HG03066 (cell line): ENCODE measurements at regions not wholly inside any gene's neighbourhood (a gene's known extent, or its start where the extent isn't known, plus 50 kb on each side); places are given as distances from the start of the nearest gene placed in this dataset.
A peak's percentile ranks its signal among the peaks of the same experiment; 100 is the strongest.

Experiments
- ATAC-seq: cut with Tn5 transposase; IDR thresholded peaks from one replicate; pipeline ENCODE4 v1.9.1; 2021; ENCODE audit warnings: low read depth; ENCODE audit not compliant: unreplicated experiment

DNA sequence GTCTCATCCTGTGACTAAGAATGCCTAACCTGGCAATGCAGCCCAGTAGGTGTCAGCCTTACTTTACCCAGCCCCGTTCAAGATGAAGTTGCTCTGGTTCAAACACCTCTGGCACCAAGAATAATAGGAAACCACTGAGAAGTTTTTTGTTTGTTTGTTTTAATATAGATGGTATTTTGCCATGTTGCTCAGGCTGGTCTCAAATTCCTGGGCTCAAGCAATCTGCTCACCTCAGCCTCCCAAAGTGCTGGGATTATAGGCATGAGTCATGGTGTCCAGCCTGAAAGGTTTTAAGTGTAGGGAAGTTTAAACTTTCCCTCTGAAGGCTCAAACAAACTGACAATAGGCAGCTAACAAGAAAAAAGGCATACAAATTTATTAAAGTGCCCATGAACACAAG is 51.2 kb upstream of the ABCC4 start:
- no peak for ATAC-seq

DNA sequence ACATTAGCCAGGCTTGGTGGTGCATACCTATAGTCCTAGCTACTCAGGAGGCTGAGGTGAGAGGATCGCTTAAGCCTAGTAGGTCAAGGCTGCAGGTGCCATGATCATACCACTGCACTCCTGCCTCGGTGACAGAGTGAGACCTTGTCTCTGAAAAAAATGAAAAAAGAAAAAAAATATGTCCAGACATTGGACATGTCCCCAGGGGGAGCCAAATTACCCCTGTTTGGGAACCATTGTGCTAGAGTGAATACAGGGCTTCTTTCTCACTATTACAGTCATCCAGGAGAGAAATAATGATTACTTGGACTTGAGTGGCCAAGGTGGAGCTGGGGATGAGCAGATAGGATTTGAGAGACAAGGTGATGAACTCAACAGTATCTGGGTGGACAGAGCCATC is 52.9 kb upstream of the ABCC4 start:
- no peak for ATAC-seq

GRCh38 chr13:95354680-95355487 is 53.6 kb upstream of the ABCC4 start:
- ATAC-seq, result no peak

DNA sequence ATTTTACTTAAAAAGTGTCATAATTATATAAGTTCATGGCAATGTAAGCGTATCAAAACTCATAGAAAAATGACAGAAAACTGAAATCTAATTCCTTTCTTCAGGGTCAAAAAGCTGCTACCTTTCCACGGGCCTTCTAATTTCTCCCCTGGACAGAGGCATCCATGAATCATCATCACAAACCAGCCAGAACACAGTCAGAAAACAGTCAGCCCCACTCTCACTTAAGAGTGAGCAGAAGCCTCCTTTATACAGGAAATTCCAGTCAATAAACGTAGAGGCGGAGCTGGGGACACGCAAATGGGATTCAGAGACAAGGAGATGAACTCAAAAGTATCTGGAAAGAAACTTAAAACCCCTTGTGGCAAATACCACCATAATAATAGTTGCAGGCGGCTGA is 54.2 kb upstream of the ABCC4 start:
- ATAC-seq, result no peak

GRCh38 chr13:95356916-95357315 is 55.7 kb upstream of the ABCC4 start:
- ATAC-seq, result no peak

GRCh38 chr13:95357875-95358274 is 56.6 kb upstream of the ABCC4 start:
- ATAC-seq, result no peak

- no peak for ATAC-seq
Measured at GRCh38 chr13:95360052-95360451, 58.8 kb upstream of the ABCC4 start.

- ATAC-seq, result no peak
Measured at GRCh38 chr13:95360464-95361097, 59.3 kb upstream of the ABCC4 start.

DNA sequence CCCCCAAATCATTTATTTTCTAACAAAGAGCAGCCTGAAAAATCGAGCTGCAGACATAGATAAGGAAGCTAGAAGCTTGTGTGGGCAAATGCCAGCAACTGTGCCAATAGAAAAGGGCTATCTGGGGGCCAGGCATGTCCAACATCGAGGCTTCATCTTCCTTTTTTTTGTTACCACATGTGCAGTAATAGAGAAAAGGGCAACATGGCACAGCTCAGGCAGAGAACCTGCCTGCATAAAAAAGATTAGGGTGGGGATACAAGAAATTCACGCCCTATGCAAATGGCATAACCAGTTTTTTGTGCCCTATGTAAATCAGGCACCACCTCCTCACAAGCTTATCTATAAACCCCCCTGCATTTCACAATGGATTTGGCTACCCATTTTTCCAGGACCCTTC is 60.4 kb upstream of the ABCC4 start:
- no peak for ATAC-seq

GRCh38 chr13:95362666-95363065 is 61.4 kb upstream of the ABCC4 start:
- no peak for ATAC-seq

GRCh38 chr13:95367309-95367843 is 66.1 kb upstream of the ABCC4 start:
- no peak for ATAC-seq

- ATAC-seq, result no peak
Measured at GRCh38 chr13:95368998-95369397, 67.7 kb upstream of the ABCC4 start.

DNA sequence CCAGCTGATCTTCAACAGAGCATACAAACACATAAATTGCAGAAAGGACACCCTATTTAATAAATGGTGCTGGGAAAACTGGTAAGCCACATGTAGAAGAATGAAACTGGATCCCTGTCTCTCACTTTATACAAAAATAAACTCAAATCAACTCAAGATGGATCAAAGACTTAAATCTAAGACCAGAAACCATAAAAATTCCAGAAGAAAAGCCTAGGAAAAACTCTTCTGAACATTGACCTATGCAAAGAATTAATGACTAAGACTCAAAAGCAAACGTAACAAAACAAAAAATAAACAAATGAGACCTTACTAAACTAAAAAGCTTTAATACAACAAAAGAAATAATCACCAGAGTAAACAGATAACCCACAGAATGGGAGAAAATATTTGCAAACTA is 74.5 kb upstream of the ABCC4 start:
- no peak for ATAC-seq

GRCh38 chr13:95378603-95379002 is 77.4 kb upstream of the ABCC4 start:
- ATAC-seq, result no peak

DNA sequence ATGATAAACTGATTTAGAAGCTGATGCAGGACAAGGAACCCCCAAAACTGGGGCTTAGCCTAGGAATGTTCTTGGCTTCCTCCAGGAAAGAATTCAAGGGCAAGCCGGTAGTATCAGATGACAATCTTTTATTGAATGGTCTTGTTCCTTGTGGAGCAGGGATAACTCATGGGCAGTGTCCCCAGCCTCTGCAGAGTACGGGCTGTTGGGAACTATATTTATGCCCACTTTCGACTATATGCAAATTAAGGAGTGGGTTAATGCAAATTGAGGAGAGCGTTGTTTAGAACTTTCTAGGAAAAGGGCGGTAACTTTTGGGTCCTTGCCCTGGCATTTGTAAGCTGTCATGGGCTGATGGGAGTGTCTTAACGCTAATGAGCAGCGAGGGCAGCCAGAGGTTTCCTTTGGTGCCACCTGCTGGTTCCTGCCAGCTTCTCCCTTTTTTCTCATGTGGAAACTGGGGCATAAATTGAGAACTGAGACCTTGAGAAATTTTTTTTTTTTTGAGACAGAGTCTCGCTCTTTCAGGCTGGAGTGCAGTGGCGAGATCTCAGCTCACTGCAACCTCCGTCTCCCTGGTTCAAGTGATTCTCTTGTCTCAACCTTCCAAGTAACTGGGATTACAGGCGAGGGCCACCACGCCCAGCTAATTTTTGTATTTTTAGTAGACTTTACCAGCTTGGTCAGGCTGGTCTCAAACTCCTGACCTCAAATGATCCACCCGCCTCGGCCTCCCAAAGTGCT is 79.4 kb upstream of the ABCC4 start:
- ATAC-seq, result peak; percentile 94

GRCh38 chr13:95381212-95381527 is 79.9 kb upstream of the ABCC4 start:
- no peak for ATAC-seq

DNA sequence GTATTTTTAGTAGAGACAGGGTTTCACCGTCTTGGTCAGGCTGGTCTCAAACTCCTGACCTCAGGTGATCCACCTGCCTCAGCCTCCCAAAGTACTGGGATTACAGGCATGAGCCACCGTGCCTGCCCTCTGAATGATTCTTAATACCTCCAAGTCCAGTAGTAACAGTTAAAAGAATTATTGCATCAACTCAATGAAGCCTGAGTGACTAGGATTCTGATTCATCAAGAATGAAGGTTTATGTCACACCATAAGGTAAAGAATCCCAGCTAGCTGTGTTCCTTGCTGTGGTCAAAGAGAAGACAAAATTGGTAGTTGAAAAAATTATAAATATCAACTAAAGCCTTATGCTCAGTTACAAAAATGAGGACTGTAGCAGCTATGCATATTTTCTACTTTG is 81.2 kb upstream of the ABCC4 start:
- ATAC-seq, result no peak

GRCh38 chr13:95382916-95383315 is 81.7 kb upstream of the ABCC4 start:
- no peak for ATAC-seq

DNA sequence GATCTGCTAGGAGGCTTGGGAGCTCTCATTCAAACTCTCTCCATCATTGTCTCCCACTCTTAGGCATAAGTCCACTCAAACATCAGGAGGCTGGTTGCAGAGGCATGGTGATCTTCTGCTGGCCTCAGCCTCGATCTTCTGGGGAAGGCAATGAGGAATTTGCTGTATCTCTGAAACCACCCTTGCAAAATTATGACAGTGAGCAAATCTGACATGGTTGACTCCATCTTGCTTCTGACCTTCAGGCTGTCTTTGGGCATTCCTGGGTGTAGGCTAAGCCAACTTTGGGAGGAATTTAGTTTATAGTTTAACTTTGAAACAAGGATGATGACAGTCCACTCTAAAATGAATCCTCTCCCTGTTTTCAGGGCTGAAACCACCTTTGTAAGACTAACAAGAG is 84.1 kb upstream of the ABCC4 start:
- no peak for ATAC-seq

DNA sequence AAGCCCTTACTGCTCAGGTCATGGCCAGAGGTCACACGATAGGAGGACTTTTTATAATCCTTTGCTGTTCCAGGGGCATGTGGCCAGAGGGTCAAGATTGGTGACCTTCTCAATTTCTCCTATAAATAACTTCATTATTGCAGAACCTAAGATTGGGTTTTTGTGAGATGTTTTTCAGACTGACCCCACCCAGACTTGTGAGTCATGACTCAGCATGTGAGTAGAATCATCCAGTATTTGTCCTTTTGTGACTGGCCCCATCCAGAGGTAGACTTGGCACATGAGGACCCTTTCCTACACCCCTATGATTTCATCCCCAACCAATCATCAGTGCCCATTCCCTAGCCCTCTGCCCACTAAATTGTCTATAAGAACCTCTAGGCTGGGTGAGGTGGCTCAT is 84.5 kb upstream of the ABCC4 start:
- no peak for ATAC-seq

DNA sequence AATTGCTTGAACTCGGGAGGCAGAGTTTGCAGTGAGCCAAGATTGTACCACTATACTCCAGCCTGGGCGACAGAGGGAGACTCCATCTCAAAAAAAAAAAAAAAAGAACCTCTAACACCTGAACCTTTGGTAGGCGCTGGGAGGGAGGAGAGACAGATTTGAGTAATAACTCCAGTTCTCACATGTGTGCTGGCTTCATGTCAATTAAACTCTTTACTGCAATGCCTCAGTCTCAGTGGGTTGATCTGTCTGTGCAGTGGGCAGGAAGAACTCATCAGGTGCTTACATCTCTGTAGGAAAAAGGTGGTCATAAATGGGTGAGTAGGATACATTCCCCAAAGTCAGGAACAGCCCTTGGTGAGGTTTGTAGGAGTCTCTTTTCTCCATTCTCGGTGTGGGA is 85.1 kb upstream of the ABCC4 start:
- ATAC-seq, result no peak
